Activated naive CD8-positive, alpha-beta T cell treated with anti-CD3 and anti-CD28 coated beads, Interleukin-2, amount 10 ng/mL, durations not matched to agents 7 days and 5 days (primary cell): ENCODE measurements at regions not wholly inside any gene's neighbourhood (a gene's known extent, or its start where the extent isn't known, plus 50 kb on each side); places are given as distances from the start of the nearest gene placed in this dataset.
"Not testable (repeated sequence)": the region's sequence is repeated elsewhere in the genome, so short reads cannot be mapped to it uniquely, and the experiment has no call there.

ENCODE experiments used
- ATAC-seq: fragments of 150-1000 bp; cut with Tn5 transposase; one replicate; pipeline ENCODE4 v1.10.0; 2021; ENCODE audit warnings: low read depth, moderate library complexity
- POLR2A ChIA-PET: fragments of 350-600 bp; sonication (Branson Sonifier 250); formaldehyde crosslinking; loops from one replicate; lab custom pipeline; 2021; ENCODE audit warnings: antibody characterized with exemption; lab: Charles Lee
- DNase-seq: peaks from one replicate; pipeline ENCODE4 v3.0.0; 2021
- H3K27ac Mint-ChIP-seq: one replicate; pipeline ENCODE4 v1.8.0; 2022; ENCODE audit warnings: mild to moderate bottlenecking, mixed read lengths
- H3K27me3 Mint-ChIP-seq: one replicate; pipeline ENCODE4 v1.8.0; 2022; ENCODE audit warnings: mild to moderate bottlenecking, moderate library complexity, mixed read lengths
- H3K36me3 Mint-ChIP-seq: one replicate; pipeline ENCODE4 v1.8.0; 2021; ENCODE audit warnings: mild to moderate bottlenecking, mixed read lengths
- H3K4me1 Mint-ChIP-seq: one replicate; pipeline ENCODE4 v1.8.0; 2021; ENCODE audit warnings: mixed read lengths
- H3K4me3 Mint-ChIP-seq: one replicate; pipeline ENCODE4 v1.8.0; 2022; ENCODE audit warnings: mild to moderate bottlenecking, moderate library complexity, mixed read lengths
- H3K9me3 Mint-ChIP-seq: one replicate; pipeline ENCODE4 v1.8.0; 2021; ENCODE audit warnings: mixed read lengths

DNA sequence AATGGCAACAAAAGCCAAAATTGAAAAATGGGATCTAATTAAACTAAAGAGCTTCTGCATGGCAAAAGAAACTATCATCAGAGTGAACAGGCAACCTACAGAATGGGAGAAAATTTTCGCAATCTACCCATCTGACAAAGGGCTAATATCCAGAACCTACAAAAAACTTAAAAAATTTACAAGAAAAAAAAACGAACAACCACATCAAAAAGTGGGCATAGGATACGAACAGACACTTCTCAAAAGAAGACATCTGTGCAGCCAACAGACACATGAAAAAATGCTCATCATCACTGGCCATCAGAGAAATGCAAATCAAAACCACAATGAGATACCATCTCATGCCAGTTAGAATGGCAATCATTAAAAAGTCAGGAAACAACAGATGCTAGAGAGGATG, 267.2 kb upstream of the CCNG1 start:
- POLR2A ChIA-PET, H3K4me3 Mint-ChIP-seq, H3K9me3 Mint-ChIP-seq, H3K27ac Mint-ChIP-seq, DNase-seq, H3K36me3 Mint-ChIP-seq, ATAC-seq, H3K4me1 Mint-ChIP-seq, H3K27me3 Mint-ChIP-seq: not testable (repeated sequence)

DNA sequence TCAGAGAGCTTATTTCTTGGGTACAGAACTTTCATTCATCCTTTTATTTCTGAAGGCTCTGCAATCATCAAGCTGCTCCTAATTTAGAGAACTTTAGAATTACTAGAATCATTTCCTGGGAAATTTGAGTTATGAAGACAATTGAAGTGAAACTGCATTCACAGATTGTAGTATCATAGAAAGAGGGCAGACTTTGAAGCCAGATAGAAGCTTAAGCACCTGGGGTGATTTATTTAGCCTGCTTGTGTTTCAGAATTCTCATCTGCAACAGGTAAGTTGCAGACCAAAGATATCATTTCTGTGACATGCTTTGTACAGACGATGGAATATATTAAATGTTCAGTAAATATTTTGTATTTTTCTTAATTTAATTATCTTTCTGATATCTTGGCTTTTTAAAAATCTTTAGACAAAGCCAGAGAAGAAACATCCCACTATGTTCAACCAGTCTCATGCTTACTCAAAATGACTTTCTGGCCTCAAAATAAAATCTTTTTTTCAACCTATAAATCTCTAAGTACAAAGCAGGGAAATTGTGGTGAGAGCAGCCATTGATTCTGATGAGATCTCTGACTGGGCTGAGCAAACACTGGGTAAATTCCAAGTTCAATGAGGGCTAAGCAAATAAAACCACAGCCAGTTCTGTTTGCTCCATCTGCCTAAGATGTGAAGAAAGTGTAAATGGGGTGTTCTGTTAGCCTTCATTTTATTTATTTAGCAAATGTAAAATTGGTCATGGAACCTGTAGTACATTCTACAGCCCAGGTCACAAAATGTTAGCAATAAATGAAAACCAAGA, 264.7 kb upstream of the CCNG1 start:
- POLR2A ChIA-PET: no interaction called here
- H3K4me3 Mint-ChIP-seq: no peak overlapping the region
- DNase-seq (no peak), ATAC-seq (no peak)
- no peak overlapping the region for H3K27ac Mint-ChIP-seq
- H3K4me1 Mint-ChIP-seq: no peaks in the 10 kb centered on the region
- no peaks in the 10 kb centered on the region for H3K36me3 Mint-ChIP-seq
- peaks cover 4% of the 10 kb centered on the region for H3K9me3 Mint-ChIP-seq
- no peaks in the 10 kb centered on the region for H3K27me3 Mint-ChIP-seq

DNA sequence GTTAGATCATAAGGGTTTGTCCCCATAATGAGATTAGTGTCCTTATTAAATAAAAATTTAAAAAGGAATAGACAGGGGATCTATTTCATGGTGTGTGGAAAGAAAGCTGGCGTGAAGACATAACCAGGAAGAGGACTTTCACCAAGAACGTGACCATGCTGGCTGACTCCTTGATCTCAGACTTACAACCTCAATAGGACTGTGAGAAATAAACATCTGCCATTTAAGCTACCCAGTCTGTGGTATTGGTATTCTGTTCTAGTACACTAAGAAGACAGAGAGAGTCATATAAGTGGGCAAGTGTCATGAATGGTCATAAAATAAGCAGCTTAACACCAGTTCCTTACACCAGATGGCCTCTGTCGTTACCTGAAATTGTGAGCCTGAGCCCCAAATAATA, 259.4 kb upstream of the CCNG1 start:
- Mint-ChIP-seq H3K36me3 (no peaks in the 10 kb centered on the region), H3K4me3 (no peak overlapping the region), H3K27ac (no peak overlapping the region), H3K4me1 (no peaks in the 10 kb centered on the region), H3K9me3 (no peaks in the 10 kb centered on the region), H3K27me3 (no peaks in the 10 kb centered on the region)
- POLR2A ChIA-PET: no interaction called here
- ATAC-seq: no peak
- DNase-seq: no peak

- H3K4me1 Mint-ChIP-seq: no peaks in the 10 kb centered on the region
- no peak overlapping the region for H3K27ac Mint-ChIP-seq
- DNase-seq: no peak
- H3K27me3 Mint-ChIP-seq: no peaks in the 10 kb centered on the region
- POLR2A ChIA-PET: no interaction called here
- no peaks in the 10 kb centered on the region for H3K9me3 Mint-ChIP-seq
- no peak overlapping the region for H3K4me3 Mint-ChIP-seq
- no peak for ATAC-seq
- no peaks in the 10 kb centered on the region for H3K36me3 Mint-ChIP-seq
These were observed 252.1 kb upstream of the CCNG1 start for GRCh38 chr5:163185315-163185714.

GRCh38 chr5:163189023-163189553, 248.3 kb upstream of the CCNG1 start:
- ATAC-seq (no peak), DNase-seq (no peak)
- Mint-ChIP-seq H3K9me3 (no peaks in the 10 kb centered on the region), H3K4me1 (no peaks in the 10 kb centered on the region), H3K36me3 (no peaks in the 10 kb centered on the region), H3K27me3 (no peaks in the 10 kb centered on the region), H3K27ac (no peak overlapping the region), H3K4me3 (no peak overlapping the region)
- POLR2A ChIA-PET: no interaction called here

DNA sequence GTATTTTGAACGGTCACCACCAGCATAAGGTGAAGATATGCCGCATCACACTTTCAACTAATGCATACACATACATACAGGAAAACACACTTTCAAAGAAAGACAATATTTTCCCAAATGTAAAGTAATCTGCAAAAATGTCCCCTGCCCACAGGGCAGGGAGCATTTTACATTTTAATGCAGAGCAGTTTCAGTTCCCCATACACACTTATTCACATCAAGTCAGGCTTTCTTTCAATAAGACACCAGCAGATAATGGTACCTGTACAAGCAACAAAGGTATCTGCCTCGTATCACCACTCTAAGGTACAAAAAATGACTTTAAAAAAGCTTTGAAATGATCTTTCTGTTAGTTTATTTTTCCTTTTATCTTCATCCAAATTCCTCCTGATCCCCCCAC, 247.1 kb upstream of the CCNG1 start:
- Mint-ChIP-seq H3K4me3 (no peak overlapping the region), H3K9me3 (no peaks in the 10 kb centered on the region), H3K27ac (no peak overlapping the region), H3K27me3 (no peaks in the 10 kb centered on the region), H3K36me3 (no peaks in the 10 kb centered on the region), H3K4me1 (no peaks in the 10 kb centered on the region)
- POLR2A ChIA-PET: no interaction called here
- DNase-seq (no peak), ATAC-seq (no peak)

- Mint-ChIP-seq H3K4me3 (no peak overlapping the region), H3K27me3 (no peaks in the 10 kb centered on the region), H3K27ac (no peak overlapping the region), H3K9me3 (no peaks in the 10 kb centered on the region), H3K4me1 (no peaks in the 10 kb centered on the region), H3K36me3 (no peaks in the 10 kb centered on the region)
- ATAC-seq (no peak), DNase-seq (no peak)
- POLR2A ChIA-PET: no interaction called here
These were observed 246.6 kb upstream of the CCNG1 start for GRCh38 chr5:163190784-163191183.

DNA sequence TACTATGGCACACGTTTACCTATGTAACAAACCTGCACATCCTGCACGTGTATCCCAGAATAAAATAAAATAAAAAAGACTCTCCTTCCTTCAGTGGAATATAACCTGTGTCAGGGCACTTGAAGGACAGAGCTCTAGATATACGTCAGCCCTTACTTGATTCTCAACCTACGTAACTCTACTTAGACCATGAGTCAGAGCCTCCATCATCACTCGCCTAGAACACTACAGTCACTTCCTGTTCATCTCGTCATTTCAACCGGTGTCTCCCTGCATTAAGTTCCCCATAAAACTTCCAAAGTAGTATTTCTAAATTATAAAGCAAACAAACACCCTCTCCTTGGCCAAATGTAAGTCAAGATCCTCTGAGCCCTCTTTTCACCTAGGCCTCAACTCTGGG, 243.5 kb upstream of the CCNG1 start:
- H3K27me3 Mint-ChIP-seq: no peaks in the 10 kb centered on the region
- POLR2A ChIA-PET: no interaction called here
- DNase-seq (no peak), ATAC-seq (no peak)
- H3K36me3 Mint-ChIP-seq: no peaks in the 10 kb centered on the region
- H3K9me3 Mint-ChIP-seq: no peaks in the 10 kb centered on the region
- no peak overlapping the region for H3K27ac Mint-ChIP-seq
- H3K4me3 Mint-ChIP-seq: no peak overlapping the region
- no peaks in the 10 kb centered on the region for H3K4me1 Mint-ChIP-seq

DNA sequence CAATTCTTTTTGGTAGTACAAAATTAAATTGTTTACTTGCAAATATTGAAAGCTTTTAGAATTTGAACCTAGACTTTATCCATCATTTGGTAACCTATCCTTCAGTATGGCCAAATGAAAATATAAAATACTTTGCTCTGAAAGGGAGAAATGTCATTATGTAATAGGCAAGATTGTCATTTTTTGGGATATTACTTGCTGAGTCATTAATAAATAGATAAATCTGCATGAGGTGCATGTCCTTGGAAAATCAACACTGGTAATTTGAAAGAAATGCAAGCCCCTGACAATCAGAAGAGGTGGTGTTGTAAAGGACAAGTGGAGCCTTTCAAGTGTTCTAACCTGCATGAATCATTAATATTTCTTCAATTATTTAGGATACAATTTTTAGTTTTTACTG, 231.8 kb upstream of the CCNG1 start:
- H3K9me3 Mint-ChIP-seq: peaks cover 9% of the 10 kb centered on the region
- no peaks in the 10 kb centered on the region for H3K36me3 Mint-ChIP-seq
- DNase-seq (no peak), ATAC-seq (no peak)
- H3K27ac Mint-ChIP-seq: no peak overlapping the region
- POLR2A ChIA-PET: no interaction called here
- H3K4me1 Mint-ChIP-seq: no peaks in the 10 kb centered on the region
- H3K4me3 Mint-ChIP-seq: no peak overlapping the region
- H3K27me3 Mint-ChIP-seq: no peaks in the 10 kb centered on the region

DNA sequence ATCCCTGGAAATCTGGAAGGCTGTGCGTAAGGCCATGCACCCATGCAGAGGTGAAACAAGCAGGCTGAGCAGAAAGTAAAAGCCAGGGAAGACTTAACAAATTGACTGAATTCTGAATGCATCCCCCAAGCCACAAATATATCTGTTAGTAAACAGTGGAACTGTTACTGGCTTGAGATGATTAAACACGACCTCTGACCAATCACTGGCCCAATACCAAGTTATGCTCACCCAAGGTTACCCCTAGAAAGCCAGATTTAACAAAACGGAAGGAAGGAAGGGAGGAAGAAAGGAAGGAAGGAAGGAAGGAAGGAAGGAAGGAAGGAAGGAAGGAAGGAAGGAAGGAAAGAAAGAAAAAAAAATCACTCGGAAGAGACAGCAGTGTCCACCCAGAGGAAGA, 215.8 kb upstream of the CCNG1 start:
- H3K27ac Mint-ChIP-seq: no peak overlapping the region
- POLR2A ChIA-PET: no interaction called here
- ATAC-seq (no peak), DNase-seq (no peak)
- H3K4me3 Mint-ChIP-seq: no peak overlapping the region
- peaks cover 3% of the 10 kb centered on the region for H3K9me3 Mint-ChIP-seq
- H3K36me3 Mint-ChIP-seq: no peaks in the 10 kb centered on the region
- H3K27me3 Mint-ChIP-seq: no peaks in the 10 kb centered on the region
- H3K4me1 Mint-ChIP-seq: no peaks in the 10 kb centered on the region

GRCh38 chr5:163222982-163223381, 214.4 kb upstream of the CCNG1 start:
- DNase-seq: no peak

GRCh38 chr5:163244445-163244987, 192.9 kb upstream of the CCNG1 start:
- H3K27me3 Mint-ChIP-seq: no peaks in the 10 kb centered on the region
- no peaks in the 10 kb centered on the region for H3K36me3 Mint-ChIP-seq
- H3K27ac Mint-ChIP-seq: no peak overlapping the region
- ATAC-seq (no peak), DNase-seq (no peak)
- POLR2A ChIA-PET: no interaction called here
- no peak overlapping the region for H3K4me3 Mint-ChIP-seq
- H3K4me1 Mint-ChIP-seq: no peaks in the 10 kb centered on the region
- no peaks in the 10 kb centered on the region for H3K9me3 Mint-ChIP-seq

More at GRCh38 chr5:163222982-163223381, 214.4 kb upstream of the CCNG1 start:
- no peak for ATAC-seq
- Mint-ChIP-seq H3K4me1 (no peaks in the 10 kb centered on the region), H3K4me3 (no peak overlapping the region), H3K27ac (no peak overlapping the region), H3K27me3 (no peaks in the 10 kb centered on the region), H3K9me3 (peaks cover 3% of the 10 kb centered on the region), H3K36me3 (no peaks in the 10 kb centered on the region)
- POLR2A ChIA-PET: no interaction called here

DNA sequence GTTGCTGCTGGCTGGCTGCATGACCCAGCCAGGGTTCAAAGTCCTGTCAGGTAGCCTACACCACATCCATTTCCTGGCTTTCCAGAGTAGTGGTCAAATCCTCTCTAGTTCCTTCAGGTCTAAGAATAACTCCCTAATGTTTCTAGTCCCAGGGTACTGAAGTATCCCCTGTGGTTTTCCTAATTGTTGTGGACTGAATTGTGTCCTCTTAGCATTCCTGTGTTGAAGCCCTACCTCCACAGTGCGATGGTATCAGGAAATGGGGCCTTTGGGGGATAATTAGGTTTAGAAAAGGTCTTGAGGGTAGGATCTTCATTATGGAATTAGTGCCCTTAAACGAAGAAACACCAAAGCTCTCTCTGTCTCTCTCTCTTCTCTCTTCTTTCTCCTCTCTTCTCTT, 191.8 kb upstream of the CCNG1 start:
- Mint-ChIP-seq H3K4me3 (no peak overlapping the region), H3K27ac (no peak overlapping the region), H3K9me3 (no peaks in the 10 kb centered on the region), H3K27me3 (no peaks in the 10 kb centered on the region), H3K4me1 (no peaks in the 10 kb centered on the region), H3K36me3 (no peaks in the 10 kb centered on the region)
- POLR2A ChIA-PET: no interaction called here
- ATAC-seq (no peak), DNase-seq (no peak)

DNA sequence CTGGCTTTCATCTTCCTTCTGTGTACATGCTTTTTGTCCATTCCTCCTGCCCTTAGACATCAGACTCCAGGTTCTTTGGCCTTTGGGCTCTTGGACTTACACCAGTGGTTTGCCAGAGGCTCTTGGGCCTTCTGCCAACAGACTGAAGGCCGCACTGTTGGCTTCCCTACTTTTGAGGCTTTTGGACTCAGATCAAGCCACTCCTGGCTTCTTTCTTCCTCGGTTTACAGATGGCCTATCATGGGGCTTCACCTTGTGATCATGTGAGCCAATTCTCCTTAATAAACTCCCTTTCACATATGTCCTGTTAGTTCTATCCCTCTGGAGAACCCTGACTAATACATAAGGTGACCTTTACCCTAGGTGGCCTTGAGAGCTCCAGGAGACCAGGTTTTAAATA, 189.1 kb upstream of the CCNG1 start:
- H3K4me1 Mint-ChIP-seq: no peaks in the 10 kb centered on the region
- no peak for ATAC-seq
- H3K27ac Mint-ChIP-seq: no peak overlapping the region
- H3K27me3 Mint-ChIP-seq: no peaks in the 10 kb centered on the region
- DNase-seq: no peak
- H3K4me3 Mint-ChIP-seq: no peak overlapping the region
- POLR2A ChIA-PET: no interaction called here
- H3K9me3 Mint-ChIP-seq: no peaks in the 10 kb centered on the region
- H3K36me3 Mint-ChIP-seq: no peaks in the 10 kb centered on the region
